NCI-H510A treated with DMSO at 0.1 percent for 48 hours (cell line): ENCODE measurements at regions not wholly inside any gene's neighbourhood (a gene's known extent, or its start where the extent isn't known, plus 50 kb on each side); places are given as distances from the start of the nearest gene placed in this dataset.
"Not testable (repeated sequence)": the region's sequence is repeated elsewhere in the genome, so short reads cannot be mapped to it uniquely, and the experiment has no call there.

Source experiments
- DNase-seq: peaks from one replicate; lab custom pipeline; 2025; lab: John Stamatoyannopoulos, UW

DNA sequence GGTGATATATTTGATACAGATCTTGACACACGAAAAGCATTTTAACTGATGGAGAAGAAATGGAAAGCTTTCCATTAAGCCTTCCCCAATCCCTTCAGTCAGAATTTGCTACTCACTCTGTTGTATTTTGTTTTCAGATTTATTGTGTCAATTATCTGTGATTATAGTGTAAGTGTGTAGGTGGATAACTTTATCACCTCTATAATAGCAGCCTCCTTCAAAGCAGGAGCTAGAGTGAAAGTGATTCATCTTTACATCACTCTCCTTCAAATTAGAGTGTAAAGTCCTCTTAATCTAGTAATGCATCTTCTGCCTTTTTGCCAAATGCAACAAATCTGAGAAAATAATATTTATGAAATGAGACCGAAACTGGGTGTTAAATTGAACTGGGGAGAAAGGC lies 459.7 kb upstream of the ZP4 start:
- no peak for DNase-seq

DNA sequence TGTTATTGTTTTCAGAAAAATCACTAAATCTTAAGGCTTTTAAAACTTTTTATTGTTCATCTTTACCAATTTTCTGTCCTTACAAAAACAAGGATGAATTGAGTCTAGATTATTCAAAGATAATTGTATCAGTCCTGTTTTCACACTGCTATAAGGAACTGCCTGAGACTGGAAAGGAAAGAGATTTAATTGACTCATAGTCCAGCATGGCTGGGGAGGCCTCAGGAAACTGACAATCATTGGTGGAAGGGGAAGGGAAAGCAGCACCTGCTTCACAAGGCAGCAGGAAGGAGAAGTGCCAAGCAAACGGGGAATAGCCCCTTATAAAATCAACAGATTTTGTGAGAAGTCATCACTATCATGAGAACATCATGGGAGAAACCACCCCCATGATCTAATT lies 455.6 kb upstream of the ZP4 start:
- no peak for DNase-seq

DNA sequence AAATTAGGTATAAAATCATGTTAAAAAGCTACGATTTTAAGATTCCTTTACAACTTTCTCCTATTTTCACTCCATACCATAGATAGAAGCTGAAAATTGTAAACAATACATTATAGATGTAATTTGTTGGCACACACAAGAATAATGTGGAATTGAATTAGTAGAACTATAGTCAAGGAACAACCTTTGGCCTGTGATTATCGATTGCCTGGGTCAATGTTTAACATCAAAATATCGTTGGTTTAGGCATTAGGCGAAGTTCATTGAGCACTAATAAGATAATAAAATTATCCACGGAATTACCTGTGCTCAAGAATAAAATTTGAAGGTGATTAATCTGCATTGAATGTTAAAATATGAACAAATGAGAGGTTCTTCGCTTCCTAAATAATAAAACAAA lies 455.1 kb upstream of the ZP4 start:
- DNase-seq: no peak

DNA sequence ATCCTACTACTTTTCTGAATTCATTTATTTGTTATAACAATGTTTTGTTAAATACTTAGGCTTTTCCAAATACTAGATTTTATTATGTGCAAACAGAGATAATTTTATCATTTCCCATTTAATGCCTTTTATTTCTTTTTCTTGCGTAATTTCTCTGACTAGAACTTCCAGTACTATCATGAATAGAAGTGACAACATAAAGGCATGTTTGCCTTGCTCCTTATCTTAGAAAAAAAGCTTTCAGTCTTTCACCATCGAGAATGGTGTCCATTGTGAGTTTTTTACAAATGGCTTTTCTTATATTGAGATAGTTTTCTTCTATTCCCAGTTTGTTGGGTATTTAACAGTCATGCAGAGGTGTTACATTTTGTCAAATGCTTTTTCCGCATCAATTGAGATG lies 453.1 kb upstream of the ZP4 start:
- no peak for DNase-seq

DNA sequence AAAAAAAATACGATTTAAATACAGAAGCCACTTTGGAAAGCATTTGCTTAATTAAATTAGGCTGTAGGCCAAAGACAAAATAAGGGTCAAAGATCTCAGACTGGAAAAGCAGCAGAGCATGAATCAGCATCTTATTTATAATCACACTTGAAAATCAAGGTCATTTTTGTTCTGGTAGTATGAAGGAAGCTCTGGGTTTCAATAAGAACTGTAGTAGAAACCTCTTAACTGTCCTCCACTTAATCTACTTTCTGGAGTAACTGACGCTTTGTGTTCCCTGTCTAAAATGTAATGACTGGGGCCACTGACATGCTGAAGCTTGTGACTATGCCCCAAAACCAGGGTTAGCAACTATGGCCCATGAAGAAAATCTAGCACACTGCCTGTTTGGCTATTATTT lies 450.7 kb upstream of the ZP4 start:
- DNase-seq: no peak

DNA sequence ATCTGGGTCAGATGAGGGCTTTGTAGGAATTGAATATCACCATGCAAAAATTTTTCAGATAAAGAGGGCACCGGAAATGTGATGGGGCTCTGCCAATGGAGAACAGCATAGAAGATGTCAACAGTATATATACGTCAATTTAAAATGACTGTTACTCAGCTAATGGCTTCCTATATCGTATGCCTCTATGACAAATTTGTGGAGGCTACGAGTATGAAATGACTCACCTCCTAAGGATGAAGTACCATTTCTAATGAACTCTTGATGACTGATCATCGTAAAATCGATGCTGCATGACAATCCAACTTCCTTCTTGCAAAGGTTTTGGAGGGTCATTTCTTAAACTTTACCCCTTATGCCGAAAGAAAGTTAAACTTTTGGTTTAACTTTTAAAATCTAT lies 450.3 kb upstream of the ZP4 start:
- DNase-seq: no peak

DNA sequence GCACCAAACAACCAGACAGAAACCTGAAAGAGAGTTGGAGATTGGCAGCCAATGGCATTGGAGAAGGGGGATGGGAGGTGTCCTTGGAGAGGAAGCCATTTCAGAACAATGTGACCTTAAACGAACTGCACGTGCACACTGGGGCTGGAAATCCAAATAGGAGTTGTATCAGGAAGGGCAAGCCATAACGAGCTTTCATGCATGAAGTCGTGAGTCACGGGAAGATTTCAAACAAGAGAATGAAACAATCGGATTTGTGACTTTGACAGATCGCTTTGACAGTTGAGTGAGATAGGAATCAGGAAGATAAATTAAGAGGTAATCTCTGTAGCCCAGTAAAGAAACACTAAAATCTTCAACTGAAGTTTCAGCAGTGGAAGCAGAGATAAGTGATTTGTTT lies 445.8 kb upstream of the ZP4 start:
- DNase-seq: no peak

DNA sequence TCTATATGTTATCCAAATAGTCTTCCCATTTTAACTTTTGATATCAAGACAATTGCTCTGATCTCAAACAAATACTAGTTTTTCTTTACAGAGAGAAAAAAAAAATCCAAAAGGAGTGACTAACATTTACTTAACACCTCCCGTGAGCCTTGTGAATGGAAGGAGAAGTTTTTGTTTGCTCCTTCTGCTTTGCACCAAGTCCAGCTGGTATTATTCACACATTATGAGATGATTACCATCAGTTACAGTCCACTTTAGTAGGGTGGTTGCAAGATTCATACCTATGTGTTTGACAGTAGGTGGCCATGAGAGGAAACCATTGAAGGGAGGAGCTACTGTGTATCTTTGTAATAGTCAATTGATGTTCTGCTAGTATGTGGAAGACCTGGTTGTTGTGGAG lies 443.4 kb upstream of the ZP4 start:
- no peak for DNase-seq

DNA sequence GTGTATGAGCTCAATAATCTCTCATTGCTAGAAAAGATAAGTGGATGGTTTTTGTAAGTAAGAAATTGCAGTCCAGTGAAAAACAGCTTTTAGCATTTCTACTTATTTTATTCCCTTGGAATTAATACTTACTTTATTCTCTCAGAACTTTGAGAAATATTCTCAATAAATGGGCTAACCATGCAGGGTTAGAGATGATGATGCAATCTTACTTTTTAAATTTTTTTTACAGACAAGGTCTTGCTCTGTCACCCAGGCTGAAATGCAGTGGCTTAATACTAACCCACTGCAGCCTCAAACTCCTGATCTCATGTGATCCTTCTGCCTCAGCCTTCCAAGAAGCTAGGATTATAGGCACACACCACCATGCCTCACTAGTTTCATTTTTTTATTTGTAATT lies 440.8 kb upstream of the ZP4 start:
- no peak for DNase-seq

DNA sequence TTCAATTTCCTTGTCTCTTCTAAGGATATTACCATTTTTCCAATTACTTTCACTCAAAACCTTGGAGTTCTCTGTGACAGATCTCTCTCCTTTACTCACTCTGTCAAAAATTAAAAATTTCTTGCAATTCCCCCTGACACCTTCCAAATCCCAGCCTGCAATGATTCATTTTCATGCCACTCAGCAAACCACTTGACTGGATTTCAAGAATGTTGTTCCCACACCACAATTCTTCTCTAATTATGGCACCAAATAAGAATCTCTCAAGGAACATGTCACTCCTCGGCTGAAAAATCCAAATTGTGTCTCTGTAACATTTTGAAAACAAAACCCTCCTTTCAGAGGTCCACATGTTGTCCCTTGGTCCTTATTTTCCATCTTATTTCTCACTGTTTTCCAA lies 438.9 kb upstream of the ZP4 start:
- DNase-seq: no peak

DNA sequence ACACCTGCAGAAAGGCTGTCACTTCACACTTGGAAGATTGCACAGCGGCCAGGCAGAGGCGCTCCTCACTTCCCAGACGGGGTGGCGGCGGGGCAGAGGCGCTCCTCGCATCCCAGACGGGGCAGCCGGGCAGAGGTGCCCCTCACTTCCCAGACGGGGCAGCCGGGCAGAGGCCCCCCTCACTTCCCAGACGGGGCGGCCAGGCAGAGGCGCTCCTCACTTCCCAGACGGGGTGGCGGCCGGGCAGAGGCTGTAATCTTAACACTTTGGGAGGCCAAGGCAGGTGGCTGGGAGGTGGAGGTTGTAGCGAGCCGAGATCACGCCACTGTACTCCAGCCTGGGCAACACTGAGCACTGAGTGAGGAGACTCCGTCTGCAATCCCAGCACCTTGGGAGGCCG lies 436.3 kb upstream of the ZP4 start:
- DNase-seq: not testable (repeated sequence)

DNA sequence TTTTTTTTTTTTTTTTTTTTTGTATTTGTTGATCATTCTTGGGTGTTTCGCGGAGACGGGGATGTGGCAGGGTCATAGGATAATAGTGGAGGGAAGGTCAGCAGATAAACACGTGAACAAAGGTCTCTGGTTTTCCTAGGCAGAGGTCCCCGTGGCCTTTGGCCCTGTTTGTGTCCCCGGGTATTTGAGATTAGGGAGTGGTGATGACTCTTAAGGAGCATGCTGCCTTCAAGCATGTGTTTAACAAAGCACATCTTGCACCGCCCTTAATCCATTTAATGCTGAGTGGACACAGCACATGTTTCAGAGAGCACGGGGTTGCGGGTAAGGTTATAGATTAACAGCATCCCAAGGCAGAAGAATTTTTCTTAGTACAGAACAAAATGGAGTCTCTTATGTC lies 435.8 kb upstream of the ZP4 start:
- DNase-seq: not testable (repeated sequence)

DNA sequence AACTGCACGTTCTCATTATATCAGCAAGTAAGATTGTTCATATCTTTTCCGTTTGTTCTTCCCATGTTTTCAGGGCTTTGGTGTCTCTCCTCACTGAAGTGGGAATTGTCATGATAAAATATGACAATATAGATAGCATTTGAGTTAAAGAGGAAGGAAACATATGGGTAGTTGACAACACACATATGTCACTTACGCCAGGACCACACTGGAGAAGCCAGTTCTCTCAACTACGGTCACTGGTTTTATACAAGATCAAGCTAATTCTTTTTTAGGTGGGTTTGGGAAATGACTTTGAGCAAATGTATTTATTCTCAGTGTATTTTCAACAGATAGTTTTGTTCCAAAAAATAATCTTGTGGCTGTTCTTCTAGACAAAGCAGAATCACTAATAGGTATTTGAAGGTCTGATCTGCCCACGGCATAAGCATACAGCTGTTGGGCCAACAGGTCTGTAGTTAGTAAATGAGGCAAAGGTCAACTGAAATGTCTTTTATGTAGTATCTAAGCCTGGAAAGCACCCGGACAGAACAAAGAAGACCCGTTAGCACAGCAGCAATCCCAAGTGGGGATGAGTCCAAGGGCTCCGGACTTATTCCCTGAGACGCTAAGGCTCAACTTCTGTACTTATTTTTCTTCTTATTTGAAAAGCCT lies 433.6 kb upstream of the ZP4 start:
- no peak for DNase-seq

DNA sequence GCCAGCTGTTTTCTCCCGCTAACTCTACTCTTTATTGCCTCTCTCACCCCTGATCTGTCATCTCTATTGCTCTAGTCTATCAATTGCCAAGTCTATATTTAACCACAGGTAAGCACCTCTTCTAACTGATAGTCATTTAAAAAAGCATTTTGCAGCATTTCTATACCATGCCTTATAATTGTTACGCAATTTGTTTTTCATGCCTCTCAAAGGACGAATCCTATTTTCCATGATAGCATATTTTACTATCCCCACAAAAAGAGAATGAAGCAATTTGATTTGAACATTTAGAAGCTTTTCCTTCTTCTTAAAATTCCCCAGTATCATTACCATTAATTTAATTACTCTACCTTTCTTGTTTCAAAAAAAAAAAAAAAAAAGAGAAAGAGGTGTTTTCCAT lies 432.8 kb upstream of the ZP4 start:
- no peak for DNase-seq

DNA sequence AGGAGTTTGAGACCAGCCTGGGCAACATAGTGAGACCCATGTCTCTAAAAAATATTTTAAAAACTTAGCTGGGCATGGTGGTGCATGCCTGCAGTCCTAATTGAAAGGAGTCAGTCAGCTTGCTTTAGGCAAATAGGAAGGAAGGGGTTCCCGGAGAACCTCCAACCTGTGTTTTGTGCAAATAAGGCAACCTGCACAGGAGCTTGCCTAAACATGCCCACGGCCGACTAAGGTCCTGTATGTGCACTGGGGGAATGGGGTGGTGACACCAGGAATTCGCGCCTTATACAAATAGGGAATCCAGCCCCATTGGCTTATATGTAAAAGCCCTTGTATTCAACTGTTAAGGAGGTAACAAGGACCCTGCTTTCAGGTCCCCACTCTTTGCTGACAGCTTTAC lies 429.2 kb upstream of the ZP4 start:
- DNase-seq: no peak

DNA sequence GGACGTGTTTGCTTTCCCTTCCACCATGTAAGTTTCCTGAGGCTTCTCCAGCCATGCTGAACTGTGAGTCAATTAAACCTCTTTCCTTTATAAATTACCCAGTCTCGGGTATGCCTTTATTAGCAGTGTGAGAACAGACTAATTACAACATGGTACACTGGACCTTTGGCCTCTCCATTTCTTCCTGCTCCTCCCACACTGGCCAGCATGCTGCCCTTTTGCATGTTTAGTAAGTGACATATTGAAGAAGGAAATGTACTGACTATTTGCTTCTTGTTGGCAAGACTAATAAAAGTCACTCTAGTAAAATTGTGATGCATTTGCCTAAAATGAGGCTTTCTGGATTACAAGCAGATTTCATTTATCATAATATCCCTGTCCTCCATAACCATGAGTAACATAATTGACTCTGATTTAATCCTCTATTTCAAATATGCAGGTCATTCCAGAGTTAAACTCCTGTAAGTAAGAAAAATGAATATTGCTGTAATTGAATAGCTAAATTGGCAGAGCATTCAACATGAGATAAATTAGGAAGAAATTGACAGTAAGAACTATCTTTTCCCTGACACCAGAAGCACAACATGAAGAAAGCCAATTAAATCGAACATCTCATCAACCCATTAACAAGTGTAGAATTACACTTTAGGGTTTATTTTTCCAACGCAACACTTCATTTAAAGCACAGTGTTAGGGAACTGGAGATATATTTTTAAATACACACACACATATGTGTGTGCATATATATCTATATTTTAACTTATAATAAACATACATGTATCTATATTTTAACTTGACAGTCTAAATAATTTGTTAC lies 427.8 kb upstream of the ZP4 start:
- DNase-seq: no peak

DNA sequence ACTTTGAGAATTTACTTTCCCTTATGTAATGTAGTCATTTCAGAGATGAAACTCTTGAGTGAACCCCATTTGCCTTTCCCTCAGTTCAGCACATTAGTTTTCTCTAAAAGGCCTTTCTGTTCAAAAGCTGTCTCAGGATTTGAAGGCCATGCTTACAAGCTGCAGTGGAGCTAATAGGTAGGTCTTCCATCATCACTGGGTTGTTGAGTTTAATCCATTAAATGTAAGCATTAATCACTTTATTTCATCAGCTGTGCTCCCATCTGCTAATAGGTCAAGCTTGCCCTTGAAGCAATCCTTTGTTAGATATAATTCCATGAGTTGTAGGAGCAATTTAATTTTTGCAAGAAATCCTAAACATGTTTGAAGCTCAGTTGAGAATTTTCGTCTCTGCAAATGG lies 422.2 kb upstream of the ZP4 start:
- DNase-seq: no peak

DNA sequence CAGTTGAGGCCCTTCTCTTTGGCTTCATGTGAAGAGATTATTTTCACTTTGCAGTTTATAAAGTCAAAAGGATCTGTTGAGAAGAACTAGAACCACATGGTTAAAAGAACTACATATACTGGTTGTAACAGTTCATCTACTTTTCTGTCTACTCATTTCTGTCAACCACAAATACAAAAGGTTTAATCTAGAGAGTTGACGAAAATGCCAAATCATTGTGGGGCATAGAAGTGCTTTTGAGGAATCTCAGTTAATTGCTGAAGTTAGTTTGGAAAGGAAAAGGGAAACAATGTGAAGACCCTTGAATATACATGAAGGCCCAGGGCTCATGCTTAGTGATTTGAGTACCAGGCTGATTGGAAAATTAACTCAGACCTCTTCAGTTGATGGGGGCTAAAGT lies 415.7 kb upstream of the ZP4 start:
- no peak for DNase-seq

DNA sequence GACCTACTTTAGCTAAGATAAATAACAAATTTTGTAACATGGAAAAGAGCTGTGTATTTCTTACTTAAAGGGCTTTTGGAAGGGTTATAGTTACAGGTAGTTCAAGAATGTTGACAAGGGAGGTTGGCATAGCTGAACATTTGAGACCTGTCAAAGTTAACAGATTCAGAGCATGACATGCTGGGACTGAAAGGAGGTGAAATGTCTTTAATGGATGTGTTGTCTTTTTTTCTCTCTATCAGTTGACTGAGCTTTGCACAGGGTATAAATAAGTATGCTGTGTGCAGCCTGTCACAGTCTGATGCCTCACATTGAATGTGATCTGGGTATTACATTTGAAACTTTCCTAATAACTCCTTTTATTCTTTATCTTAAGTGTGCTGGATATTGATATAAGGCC lies 411.9 kb upstream of the ZP4 start:
- DNase-seq: no peak

DNA sequence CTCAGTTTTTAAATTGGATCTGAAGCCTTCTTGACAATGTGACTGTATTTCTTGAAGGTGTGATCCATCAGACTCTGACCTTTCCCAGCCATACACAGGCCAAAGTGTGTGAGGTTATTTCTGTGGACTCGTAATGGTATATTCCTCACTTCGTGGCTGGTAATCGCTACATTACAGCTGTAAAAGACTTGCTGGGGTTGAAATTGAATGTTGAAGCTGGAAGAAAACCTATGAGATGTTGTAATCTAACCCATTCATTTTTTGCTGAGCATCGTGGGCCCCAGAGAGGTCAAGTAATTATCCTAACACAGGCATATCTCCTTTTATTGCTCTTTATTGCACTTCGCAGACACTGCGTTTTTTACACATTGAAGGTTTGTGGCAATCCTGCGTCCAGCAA lies 405.6 kb upstream of the ZP4 start:
- no peak for DNase-seq

DNA sequence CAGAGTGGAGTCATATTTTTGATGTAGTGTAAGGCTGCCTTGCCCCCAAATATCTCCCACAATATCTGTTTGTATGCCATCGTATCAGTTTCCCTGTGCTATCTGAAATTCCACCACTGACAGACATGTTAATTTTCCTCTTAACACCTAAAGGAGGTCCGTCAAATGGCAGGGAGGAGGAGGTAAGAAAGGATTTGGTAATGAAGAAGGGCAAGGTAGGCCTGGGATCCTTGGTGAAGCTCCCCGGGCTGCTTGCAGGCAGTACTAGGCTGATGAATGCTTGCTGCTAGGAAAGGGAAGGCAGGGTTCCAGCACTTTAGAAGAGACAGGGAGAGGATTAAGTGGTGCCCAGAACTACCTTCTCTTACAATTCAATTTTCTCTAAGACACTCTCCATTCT lies 402.4 kb upstream of the ZP4 start:
- DNase-seq: no peak

DNA sequence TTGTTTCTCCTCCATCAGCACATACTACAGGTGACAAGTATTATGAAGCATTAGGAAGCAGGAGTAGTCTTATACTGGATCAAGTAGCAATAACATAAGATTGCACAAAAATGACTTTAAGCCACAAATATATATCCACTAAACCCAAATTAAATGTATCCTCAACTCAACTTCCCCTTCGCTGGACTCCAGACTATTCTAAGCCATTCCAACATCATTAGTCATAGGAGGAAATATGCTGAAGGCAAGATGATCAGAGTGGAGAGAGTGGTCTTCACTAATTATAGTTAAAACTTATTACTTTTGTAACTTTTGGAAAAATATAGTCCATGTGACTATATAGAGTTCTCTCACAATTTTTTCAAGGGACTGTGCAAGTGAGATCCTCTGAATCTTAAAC lies 390.7 kb upstream of the ZP4 start:
- DNase-seq: no peak

DNA sequence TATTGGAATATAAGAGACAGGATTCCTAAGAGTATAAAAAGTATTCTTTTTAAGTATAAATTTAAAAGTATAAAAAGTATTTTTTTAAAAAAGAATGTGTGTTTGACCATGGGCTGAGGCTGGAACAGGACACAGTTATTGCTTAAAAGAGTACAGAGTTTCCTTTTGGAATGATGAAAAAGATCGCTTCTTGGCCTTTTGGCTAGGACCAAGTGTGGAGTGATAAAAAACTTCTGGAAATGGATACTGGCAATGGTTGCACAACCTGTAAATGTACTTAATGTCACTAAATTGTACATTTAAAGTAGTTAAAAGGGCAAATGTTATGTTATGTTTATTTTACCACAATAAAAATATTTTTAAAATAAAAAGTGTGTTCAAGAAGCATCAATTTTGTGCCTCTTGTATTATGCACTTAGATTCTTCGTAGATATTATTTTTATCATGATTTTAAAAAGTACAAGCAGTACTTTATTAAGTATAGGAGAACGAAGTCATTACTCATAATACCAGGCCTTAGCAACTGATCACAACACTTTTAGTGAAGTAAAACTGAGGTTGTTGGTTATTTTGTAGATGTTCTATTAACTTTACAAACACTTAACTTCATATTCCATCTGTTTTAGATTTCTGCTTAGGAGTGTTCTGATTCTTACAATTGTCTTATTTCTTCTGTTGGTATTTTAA lies 389.1 kb upstream of the ZP4 start:
- DNase-seq: no peak
